HL-60 (cell line): ENCODE measurements at regions not wholly inside any gene's neighbourhood (a gene's known extent, or its start where the extent isn't known, plus 50 kb on each side); places are given as distances from the start of the nearest gene placed in this dataset.

Experiments
- DNase-seq, 2 experiments: peaks; one replicate each; pipeline ENCODE4 v3.0.0-alpha.2; 2010 to 2020; ENCODE audit warnings: low read depth in 1 of 2, low spot score in 1 of 2
- H3K27ac ChIP-seq: fragments of 250-450 bp; sonication (Bioruptor Pico); replicated peaks from 2 replicates; pipeline ENCODE4 v1.5.1; 2020; ENCODE audit warnings: mild to moderate bottlenecking, moderate library complexity
- H3K27me3 ChIP-seq: fragments of 250-450 bp; sonication (Bioruptor Pico); 2 replicates; pipeline ENCODE4 v1.5.1; 2021; ENCODE audit warnings: mild to moderate bottlenecking, moderate library complexity; ENCODE audit not compliant: insufficient read depth, poor library complexity, severe bottlenecking
- H3K4me3 ChIP-seq: replicated peaks from 2 replicates; pipeline ENCODE4 v1.5.1; 2011; ENCODE audit warnings: mild to moderate bottlenecking, control low read depth, low read length; ENCODE audit not compliant: insufficient read depth
- GABPA ChIP-seq: IDR thresholded peaks from 2 replicates; pipeline ENCODE4 v1.6.1; 2012; ENCODE audit warnings: low read depth
- POLR2AphosphoS5 ChIP-seq: IDR thresholded peaks from 2 replicates; pipeline ENCODE4 v1.6.1; 2012; ENCODE audit warnings: low read depth
- SPI1 ChIP-seq: IDR thresholded peaks from 2 replicates; pipeline ENCODE4 v1.6.1; 2012; ENCODE audit warnings: low read depth, mild to moderate bottlenecking, borderline replicate concordance
- TF ChIP-seq, protein P1 (sequence below): IDR thresholded peaks from 2 replicates; pipeline ENCODE4 v1.6.1; 2012; ENCODE audit warnings: low read depth; ENCODE audit not compliant: insufficient replicate concordance
- TF ChIP-seq, protein P2 (sequence below): IDR thresholded peaks from one replicate; pipeline ENCODE4 v1.5.1; 2011; ENCODE audit warnings: low read length, control low read depth, inconsistent platforms; ENCODE audit not compliant: insufficient read depth

DNA sequence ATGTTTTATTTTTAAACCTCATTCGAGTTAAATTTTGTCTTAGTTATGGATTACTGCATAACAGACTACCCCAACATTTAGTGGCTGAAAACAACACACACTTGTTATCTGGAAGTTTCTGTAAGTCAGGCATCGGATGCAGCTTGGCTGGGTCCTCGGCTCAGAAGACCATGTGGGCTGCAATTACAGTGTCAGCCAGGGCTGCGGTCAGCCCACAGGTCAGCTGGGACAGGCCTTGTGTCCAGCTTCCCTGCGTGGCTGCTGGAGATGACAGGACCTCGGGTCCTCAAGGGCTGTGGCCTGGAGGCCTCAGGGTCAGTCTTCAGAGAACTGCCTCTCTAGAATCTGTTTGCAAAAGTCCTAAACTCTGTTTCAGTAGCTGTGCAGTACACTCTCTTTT lies 219.0 kb upstream of the IRX1 start:
- TF ChIP-seq, protein P1, sequence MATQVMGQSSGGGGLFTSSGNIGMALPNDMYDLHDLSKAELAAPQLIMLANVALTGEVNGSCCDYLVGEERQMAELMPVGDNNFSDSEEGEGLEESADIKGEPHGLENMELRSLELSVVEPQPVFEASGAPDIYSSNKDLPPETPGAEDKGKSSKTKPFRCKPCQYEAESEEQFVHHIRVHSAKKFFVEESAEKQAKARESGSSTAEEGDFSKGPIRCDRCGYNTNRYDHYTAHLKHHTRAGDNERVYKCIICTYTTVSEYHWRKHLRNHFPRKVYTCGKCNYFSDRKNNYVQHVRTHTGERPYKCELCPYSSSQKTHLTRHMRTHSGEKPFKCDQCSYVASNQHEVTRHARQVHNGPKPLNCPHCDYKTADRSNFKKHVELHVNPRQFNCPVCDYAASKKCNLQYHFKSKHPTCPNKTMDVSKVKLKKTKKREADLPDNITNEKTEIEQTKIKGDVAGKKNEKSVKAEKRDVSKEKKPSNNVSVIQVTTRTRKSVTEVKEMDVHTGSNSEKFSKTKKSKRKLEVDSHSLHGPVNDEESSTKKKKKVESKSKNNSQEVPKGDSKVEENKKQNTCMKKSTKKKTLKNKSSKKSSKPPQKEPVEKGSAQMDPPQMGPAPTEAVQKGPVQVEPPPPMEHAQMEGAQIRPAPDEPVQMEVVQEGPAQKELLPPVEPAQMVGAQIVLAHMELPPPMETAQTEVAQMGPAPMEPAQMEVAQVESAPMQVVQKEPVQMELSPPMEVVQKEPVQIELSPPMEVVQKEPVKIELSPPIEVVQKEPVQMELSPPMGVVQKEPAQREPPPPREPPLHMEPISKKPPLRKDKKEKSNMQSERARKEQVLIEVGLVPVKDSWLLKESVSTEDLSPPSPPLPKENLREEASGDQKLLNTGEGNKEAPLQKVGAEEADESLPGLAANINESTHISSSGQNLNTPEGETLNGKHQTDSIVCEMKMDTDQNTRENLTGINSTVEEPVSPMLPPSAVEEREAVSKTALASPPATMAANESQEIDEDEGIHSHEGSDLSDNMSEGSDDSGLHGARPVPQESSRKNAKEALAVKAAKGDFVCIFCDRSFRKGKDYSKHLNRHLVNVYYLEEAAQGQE: no peak
- TF ChIP-seq POLR2AphosphoS5 (no peak), SPI1 (no peak), GABPA (no peak)
- TF ChIP-seq, protein P2, sequence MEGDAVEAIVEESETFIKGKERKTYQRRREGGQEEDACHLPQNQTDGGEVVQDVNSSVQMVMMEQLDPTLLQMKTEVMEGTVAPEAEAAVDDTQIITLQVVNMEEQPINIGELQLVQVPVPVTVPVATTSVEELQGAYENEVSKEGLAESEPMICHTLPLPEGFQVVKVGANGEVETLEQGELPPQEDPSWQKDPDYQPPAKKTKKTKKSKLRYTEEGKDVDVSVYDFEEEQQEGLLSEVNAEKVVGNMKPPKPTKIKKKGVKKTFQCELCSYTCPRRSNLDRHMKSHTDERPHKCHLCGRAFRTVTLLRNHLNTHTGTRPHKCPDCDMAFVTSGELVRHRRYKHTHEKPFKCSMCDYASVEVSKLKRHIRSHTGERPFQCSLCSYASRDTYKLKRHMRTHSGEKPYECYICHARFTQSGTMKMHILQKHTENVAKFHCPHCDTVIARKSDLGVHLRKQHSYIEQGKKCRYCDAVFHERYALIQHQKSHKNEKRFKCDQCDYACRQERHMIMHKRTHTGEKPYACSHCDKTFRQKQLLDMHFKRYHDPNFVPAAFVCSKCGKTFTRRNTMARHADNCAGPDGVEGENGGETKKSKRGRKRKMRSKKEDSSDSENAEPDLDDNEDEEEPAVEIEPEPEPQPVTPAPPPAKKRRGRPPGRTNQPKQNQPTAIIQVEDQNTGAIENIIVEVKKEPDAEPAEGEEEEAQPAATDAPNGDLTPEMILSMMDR: no peak
- no peak for DNase-seq
- H3K27me3 ChIP-seq: no peaks in the 10 kb centered on the region

DNA sequence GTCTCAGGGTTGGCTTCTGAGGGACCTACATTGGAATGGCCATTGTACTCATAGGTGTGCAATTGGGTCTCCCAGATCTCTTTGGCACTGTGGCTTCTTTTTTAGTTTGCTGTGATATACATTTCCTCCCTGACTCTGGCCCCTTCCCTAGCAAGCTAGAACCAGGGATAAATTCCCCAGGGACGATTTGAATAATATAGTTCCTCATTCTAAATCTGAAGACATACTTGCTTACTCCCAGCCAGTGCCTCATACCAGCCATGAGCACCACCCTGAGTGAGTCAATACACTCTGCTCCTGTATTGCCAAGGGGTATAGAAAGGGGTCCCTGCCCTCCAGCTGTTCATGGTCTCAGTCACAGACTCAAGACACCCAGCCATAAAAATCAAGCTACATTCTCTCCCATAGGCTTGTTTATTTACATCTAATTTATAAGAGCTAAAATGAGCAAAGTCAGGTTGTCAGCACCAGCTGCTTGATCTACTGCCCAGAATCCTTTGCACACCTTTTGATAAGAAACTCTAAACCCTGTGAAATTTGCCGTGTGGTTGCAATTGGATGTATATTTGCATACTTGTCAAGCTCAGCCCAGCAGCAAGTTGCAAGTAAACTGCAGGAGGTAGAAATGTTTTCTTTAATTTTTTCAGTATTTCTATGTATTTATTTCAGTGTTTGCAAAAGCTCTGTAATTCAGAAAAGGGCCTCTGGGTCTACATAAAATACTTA lies 219.9 kb upstream of the IRX1 start:
- no peak overlapping the region for H3K27ac ChIP-seq
- DNase-seq: no peak
- H3K27me3 ChIP-seq: no peaks in the 10 kb centered on the region
- no peak for TF ChIP-seq POLR2AphosphoS5
- TF ChIP-seq, protein P2: no peak
- no peak for TF ChIP-seq GABPA
- no peak for TF ChIP-seq SPI1
- TF ChIP-seq, protein P1: no peak
- H3K4me3 ChIP-seq: no peak overlapping the region

More for the DNA sequence above, 219.0 kb upstream of the IRX1 start:
- Histone ChIP-seq H3K27ac (no peak overlapping the region), H3K4me3 (no peak overlapping the region)

DNA sequence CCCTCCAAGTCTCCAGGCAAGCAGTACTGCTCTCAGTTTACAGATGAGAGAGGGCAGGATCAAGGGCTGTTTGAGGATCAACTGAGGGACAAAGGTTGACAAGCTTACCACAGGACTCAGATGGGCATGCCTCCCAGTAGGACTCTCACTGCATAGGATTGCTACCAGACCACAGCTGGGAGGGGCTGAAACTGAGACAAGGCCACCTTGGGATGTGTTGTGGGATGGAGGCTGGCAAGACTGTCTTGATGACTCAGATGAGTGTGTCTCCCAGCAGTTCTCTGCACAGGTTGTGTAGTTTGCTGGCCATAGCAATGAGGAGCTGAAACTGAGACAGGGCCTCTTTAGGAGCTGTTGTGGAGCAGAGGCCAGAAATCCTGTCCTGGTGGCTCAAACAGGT lies 222.2 kb upstream of the IRX1 start:
- Histone ChIP-seq H3K4me3 (no peak overlapping the region), H3K27ac (no peak overlapping the region)
- TF ChIP-seq POLR2AphosphoS5 (no peak), SPI1 (no peak), GABPA (no peak)
- TF ChIP-seq, protein P1: no peak
- TF ChIP-seq, protein P2: no peak

More for the DNA sequence above, 222.2 kb upstream of the IRX1 start:
- DNase-seq: no peak
- H3K27me3 ChIP-seq: no peaks in the 10 kb centered on the region
